GM23338 (cell line): ENCODE measurements at regions not wholly inside any gene's neighbourhood (a gene's known extent, or its start where the extent isn't known, plus 50 kb on each side); places are given as distances from the start of the nearest gene placed in this dataset.

Experiments used
- CREB1 ChIP-seq: fragments of 250-450 bp; sonication (Bioruptor Pico); IDR thresholded peaks from 2 replicates; pipeline ENCODE4 v1.5.0; 2020; ENCODE audit warnings: low read depth, mild to moderate bottlenecking, moderate library complexity
- CTCF ChIP-seq, 2 experiments: fragments of 200-600 bp in 1 of 2; sonication (generic) in 1 of 2; conservative IDR thresholded peaks; 2 replicates each; pipeline versions ENCODE4 v1.5.1 to v1.6.1; 2016 to 2017; ENCODE audit warnings: antibody characterized with exemption in 2 of 2, low read depth in 2 of 2, mild to moderate bottlenecking in 2 of 2, moderate library complexity in 1 of 2
- ETS1 ChIP-seq: IDR thresholded peaks from 2 replicates; pipeline ENCODE4 v1.6.1; 2016; ENCODE audit warnings: antibody characterized with exemption
- EZH2 ChIP-seq: fragments of 200-600 bp; sonication (generic); IDR thresholded peaks from one replicate; pipeline ENCODE4 v1.8.0; 2017; ENCODE audit warnings: antibody characterized with exemption, mild to moderate bottlenecking, low read depth; ENCODE audit not compliant: unreplicated experiment
- EZH2phosphoT487 ChIP-seq: fragments of 200-600 bp; sonication (generic); IDR thresholded peaks from one replicate; pipeline ENCODE4 v1.8.1; 2018; ENCODE audit warnings: antibody characterized with exemption; ENCODE audit not compliant: unreplicated experiment
- JUNB ChIP-seq: IDR thresholded peaks from one replicate; pipeline ENCODE4 v1.6.1; 2016; ENCODE audit warnings: antibody characterized with exemption; ENCODE audit not compliant: unreplicated experiment
- NANOG ChIP-seq: IDR thresholded peaks from 2 replicates; pipeline ENCODE4 v1.6.1; 2016; ENCODE audit warnings: antibody characterized with exemption, borderline replicate concordance
- POLR2AphosphoS5 ChIP-seq: IDR thresholded peaks from 2 replicates; pipeline ENCODE4 v1.6.1; 2016; ENCODE audit warnings: antibody characterized with exemption, low read depth
- REST ChIP-seq: IDR thresholded peaks from one replicate; pipeline ENCODE4 v1.6.1; 2018; ENCODE audit warnings: antibody characterized with exemption; ENCODE audit not compliant: unreplicated experiment
- STAT1 ChIP-seq: IDR thresholded peaks from one replicate; pipeline ENCODE4 v1.6.1; 2016; ENCODE audit warnings: antibody characterized with exemption; ENCODE audit not compliant: unreplicated experiment

GRCh38 chr20:22509090-22509842, 75.1 kb downstream of the FOXA2 start:
- no peak for TF ChIP-seq POLR2AphosphoS5
- TF ChIP-seq ETS1 = no peak
- no peak for TF ChIP-seq CTCF (conservative IDR thresholded peaks at IDR 0.05; ENCODE audit: low read depth in 2 of 2)
- TF ChIP-seq CREB1 (CRISPR knock-in tag) = no peak
- no peak for TF ChIP-seq JUNB
- TF ChIP-seq EZH2 = no peak
- no peak for TF ChIP-seq REST
- no peak for TF ChIP-seq STAT1
- no peak for TF ChIP-seq EZH2phosphoT487
- TF ChIP-seq NANOG = no peak
